ENCODE measurements at regions not wholly inside any gene's neighbourhood (a gene's known extent, or its start where the extent isn't known, plus 50 kb on each side); places are given as distances from the start of the nearest gene placed in this dataset.
"Not testable (repeated sequence)": the region's sequence is repeated elsewhere in the genome, so short reads cannot be mapped to it uniquely, and the experiment has no call there.

GRCh38 chr7:93750986-93751385 is 139.6 kb downstream of the TFPI2 start:
- no peak for FAIRE-seq
- no peak for DNase-seq (ENCODE audit: insufficient read length, low spot score)

GRCh38 chr7:93747019-93747418 is 143.5 kb downstream of the TFPI2 start:
- FAIRE-seq: no peak

GRCh38 chr7:93739424-93739823 is 151.1 kb downstream of the TFPI2 start:
- DNase-seq (ENCODE audit: insufficient read length, low spot score) (no peak), FAIRE-seq (no peak)

More at GRCh38 chr7:93747019-93747418, 143.5 kb downstream of the TFPI2 start:
- no peak for DNase-seq (ENCODE audit: insufficient read length, low spot score)

DNA sequence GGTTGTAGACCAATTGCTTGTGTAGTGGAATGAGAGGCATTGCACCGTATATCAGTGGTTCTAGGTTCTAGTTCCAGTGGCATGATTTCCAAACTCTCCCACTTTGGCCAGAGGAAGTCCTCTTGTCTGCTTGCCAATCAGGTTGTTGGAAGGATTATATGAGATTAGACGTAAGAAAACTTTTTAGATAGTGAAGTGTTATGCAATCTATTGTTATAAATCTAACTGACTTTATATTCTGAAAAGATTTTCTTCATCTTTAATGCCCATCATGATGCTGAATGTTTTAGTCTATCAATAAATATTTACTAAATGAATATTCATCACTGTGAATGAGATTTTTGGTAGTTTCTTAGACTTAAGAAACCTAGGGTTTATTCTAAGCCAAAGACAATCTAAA is 152.6 kb downstream of the TFPI2 start:
- DNase-seq (ENCODE audit: insufficient read length, low spot score) (no peak), FAIRE-seq (no peak)

GRCh38 chr7:93736668-93737369 is 153.7 kb downstream of the TFPI2 start:
- no peak for FAIRE-seq
- DNase-seq (ENCODE audit: insufficient read length, low spot score): no peak

DNA sequence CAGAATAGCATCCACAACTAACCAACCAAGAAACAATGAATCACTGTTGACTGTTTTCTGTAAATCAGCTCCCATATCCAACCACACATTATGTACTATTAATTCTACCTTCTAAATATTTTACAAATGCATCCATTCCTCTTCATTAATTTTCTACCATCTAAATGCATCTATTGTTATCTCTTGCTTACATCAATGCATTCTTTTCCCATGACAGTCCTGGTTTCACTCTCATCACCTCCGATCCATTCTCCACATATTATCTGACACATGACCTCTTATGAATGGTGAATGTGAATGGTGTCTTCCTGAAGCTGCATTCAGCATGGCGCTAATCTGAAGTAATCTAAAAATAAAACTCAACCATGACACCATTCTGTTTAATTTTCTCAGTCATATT is 153.8 kb upstream of the CALCR start:
- FAIRE-seq (no peak), DNase-seq (ENCODE audit: insufficient read length, low spot score) (no peak)

GRCh38 chr7:93725954-93726353 is 151.4 kb upstream of the CALCR start:
- FAIRE-seq: no peak
- DNase-seq (ENCODE audit: insufficient read length, low spot score): no peak

DNA sequence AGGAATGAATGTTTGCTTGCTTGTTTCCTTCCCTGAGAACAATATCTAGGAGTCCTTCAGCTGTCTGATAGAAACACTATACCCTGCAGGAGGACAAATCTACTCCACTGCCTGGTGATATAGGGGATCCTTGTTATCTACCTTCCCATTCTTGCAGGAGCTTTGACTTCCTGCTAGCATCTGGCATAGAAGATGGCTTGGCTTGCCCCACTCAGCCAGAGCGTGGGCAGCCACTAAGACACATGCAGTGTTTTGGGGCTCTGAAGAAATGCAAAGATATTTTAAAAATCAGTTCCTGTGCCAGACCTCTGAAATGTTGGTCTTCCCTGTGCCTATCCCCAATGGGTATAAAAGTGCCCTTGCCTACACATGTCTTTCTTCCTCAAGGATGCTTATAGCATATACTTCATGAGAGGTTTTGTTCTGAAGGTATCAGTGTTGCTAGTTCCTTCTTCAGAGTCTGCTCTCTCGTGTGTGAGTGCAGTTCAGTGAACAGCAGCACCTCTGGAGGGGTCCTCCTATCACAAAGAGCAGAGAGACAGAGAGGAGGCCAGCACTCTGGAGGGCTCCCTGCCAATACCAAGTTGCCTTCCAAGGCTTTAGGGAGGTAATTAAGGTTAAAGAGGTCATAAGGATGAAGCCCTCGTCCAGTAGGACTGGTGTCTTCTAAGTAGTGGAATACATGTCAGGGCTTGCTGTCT is 149.1 kb upstream of the CALCR start:
- FAIRE-seq (no peak), DNase-seq (ENCODE audit: insufficient read length, low spot score) (no peak)

DNA sequence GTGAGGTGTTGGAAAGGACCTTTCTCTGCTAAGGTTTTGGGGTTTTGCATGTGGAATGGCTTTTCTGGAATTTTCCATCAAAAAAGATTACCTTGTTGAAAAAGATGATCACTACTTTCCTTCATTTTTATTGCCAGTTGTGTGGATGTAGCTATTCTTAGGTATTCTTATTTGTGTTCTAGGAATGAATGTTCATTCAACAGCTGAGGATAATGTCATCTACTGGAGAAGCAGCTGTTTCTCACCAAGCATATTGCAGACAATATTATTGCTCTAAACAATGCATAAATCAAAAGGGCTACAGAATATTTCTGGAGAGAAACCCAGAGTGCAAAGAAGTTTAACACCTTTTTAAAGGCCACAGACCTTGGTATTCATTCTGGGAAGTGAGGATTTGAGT is 145.6 kb upstream of the CALCR start:
- DNase-seq (ENCODE audit: insufficient read length, low spot score) (no peak), FAIRE-seq (no peak)

DNA sequence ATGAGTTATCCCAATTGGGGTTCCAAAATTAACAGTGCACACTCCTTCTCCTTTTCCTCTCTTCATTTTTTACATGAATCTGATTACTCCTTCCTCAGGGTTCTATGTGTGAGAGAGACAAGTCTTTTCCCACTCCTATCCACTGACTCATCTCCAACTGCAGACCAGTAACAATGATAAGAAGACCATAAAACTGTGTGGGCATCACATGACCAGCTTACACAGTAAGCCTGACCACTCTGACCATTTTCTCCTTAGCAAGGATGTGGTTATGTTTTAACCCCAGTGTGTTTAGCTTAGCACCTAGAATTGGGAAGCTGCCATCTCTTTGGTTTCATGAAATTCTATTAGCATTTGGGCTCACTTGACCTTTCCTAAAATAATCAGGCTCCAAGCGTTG is 145.0 kb upstream of the CALCR start:
- FAIRE-seq: no peak
- no peak for DNase-seq (ENCODE audit: insufficient read length, low spot score)

- FAIRE-seq (no peak), DNase-seq (ENCODE audit: insufficient read length, low spot score) (no peak)
Measured at GRCh38 chr7:93717217-93717900, 142.8 kb upstream of the CALCR start.

- FAIRE-seq (no peak), DNase-seq (ENCODE audit: insufficient read length, low spot score) (peak; percentile 7)
Measured at GRCh38 chr7:93715234-93715633, 140.7 kb upstream of the CALCR start.

- no peak for FAIRE-seq
- DNase-seq (ENCODE audit: insufficient read length, low spot score): no peak
Measured at GRCh38 chr7:93711926-93712325, 137.4 kb upstream of the CALCR start.

DNA sequence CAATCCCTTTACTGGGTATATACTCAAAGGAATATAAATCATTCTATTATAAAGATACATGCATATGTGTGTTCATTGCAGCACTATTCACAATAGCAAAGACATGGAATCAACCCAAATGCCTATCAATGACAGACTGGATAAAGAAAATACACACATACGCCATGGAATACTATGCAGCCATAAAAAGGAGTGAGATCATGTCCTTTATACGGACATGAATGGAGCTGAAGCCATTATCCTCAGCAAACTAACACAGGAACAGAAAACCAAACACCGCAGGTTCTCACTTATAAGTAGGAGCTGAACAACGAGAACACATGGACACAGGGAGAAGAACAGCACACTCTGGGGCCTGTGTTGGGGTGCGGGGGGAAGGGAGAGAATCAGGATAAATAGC is 133.7 kb upstream of the CALCR start:
- FAIRE-seq; DNase-seq (ENCODE audit: insufficient read length, low spot score): not testable (repeated sequence)

- no peak for FAIRE-seq
Measured at GRCh38 chr7:93707249-93707648, 132.7 kb upstream of the CALCR start.

GRCh38 chr7:93706162-93706561 is 131.6 kb upstream of the CALCR start:
- not testable (repeated sequence) for FAIRE-seq; DNase-seq (ENCODE audit: insufficient read length, low spot score)

More at GRCh38 chr7:93707249-93707648, 132.7 kb upstream of the CALCR start:
- no peak for DNase-seq (ENCODE audit: insufficient read length, low spot score)

- DNase-seq (ENCODE audit: insufficient read length, low spot score): no peak
- FAIRE-seq: no peak
Measured at GRCh38 chr7:93704217-93704616, 129.7 kb upstream of the CALCR start.

GRCh38 chr7:93697901-93698300 is 123.4 kb upstream of the CALCR start:
- DNase-seq (ENCODE audit: insufficient read length, low spot score) (no peak), FAIRE-seq (no peak)

GRCh38 chr7:93693796-93694195 is 119.3 kb upstream of the CALCR start:
- DNase-seq (ENCODE audit: insufficient read length, low spot score) (no peak), FAIRE-seq (no peak)

DNA sequence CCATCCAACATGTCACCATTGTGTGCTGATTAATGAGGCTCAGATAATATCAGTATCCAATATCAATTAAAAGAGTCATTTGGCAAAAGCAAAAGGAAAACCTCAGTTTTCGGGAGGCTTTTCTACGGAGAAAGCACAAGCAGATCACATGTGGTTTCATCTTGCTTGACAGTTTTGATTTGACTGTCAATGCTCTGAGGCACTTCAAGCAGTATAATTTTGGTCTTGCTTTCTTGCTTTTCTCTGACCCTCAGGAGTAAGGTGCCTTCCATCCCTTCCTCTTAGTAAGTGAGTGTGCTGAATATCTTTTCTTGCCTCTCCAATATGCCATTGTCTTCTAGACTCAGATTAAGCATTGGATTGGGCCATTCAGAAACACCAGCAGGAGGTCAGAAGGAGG is 115.5 kb upstream of the CALCR start:
- FAIRE-seq: no peak
- DNase-seq (ENCODE audit: insufficient read length, low spot score): no peak

DNA sequence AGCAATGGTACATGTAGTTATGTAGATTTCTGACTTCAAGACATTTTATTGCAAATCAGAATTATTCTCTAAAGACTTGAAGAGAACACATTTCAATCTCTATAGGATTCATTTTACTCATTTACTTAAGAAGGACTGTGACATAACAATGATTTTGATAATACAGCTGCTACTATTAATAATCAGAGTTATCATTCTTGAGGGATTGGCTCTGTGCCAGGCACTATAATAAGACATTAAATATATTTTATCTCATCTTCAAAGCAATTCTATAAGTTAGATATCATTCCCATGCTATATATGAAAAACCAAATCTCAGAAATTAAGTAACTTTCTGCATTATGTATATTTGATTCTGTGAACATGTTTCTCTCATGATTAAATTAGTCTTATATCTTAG is 103.7 kb upstream of the CALCR start:
- DNase-seq (ENCODE audit: insufficient read length, low spot score): no peak
- FAIRE-seq: no peak

All from HTR-8/SVneo (cell line).